ENCODE measurements at regions not wholly inside any gene's neighbourhood (a gene's known extent, or its start where the extent isn't known, plus 50 kb on each side); places are given as distances from the start of the nearest gene placed in this dataset.

DNA sequence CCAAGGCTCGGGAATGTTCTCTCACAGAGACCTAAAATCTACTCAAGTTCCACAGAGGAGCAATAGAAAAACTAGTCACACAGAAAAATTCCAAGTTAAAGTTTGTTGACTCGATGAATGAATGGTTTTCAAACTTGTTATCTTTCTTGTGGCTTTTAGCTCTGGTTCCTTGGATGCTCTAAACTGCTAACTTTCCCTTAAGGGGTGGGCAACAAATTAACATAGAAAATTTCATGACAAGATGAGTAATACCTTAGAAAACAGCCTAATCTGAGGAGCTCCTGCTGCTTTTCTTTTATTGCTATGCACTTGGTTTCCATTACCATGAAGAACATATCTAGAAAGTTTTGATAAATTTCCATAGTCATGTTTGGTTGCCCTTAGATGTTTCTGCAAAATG, 100.2 kb upstream of the CCDC112 start:
- Histone ChIP-seq H3K9me3 (no peaks in the 10 kb centered on the region), H3K4me1 (ENCODE audit: control insufficient read depth in 1 of 2, low read depth in 2 of 2) (no peaks in the 10 kb centered on the region), H3K27me3 (replicated peaks; ENCODE audit: insufficient read depth) (no peaks in the 10 kb centered on the region), H3K27ac (no peak overlapping the region), H3K4me3 (no peak overlapping the region), H3K36me3 (no peaks in the 10 kb centered on the region)
- no peak for DNase-seq (ENCODE audit: low spot score)
- no peak for ATAC-seq (ENCODE audit: insufficient number of reproducible peaks, low FRiP score, low read depth)
- TF ChIP-seq, protein P1, sequence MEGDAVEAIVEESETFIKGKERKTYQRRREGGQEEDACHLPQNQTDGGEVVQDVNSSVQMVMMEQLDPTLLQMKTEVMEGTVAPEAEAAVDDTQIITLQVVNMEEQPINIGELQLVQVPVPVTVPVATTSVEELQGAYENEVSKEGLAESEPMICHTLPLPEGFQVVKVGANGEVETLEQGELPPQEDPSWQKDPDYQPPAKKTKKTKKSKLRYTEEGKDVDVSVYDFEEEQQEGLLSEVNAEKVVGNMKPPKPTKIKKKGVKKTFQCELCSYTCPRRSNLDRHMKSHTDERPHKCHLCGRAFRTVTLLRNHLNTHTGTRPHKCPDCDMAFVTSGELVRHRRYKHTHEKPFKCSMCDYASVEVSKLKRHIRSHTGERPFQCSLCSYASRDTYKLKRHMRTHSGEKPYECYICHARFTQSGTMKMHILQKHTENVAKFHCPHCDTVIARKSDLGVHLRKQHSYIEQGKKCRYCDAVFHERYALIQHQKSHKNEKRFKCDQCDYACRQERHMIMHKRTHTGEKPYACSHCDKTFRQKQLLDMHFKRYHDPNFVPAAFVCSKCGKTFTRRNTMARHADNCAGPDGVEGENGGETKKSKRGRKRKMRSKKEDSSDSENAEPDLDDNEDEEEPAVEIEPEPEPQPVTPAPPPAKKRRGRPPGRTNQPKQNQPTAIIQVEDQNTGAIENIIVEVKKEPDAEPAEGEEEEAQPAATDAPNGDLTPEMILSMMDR (IDR thresholded peaks at IDR 0.05) = no peak

DNA sequence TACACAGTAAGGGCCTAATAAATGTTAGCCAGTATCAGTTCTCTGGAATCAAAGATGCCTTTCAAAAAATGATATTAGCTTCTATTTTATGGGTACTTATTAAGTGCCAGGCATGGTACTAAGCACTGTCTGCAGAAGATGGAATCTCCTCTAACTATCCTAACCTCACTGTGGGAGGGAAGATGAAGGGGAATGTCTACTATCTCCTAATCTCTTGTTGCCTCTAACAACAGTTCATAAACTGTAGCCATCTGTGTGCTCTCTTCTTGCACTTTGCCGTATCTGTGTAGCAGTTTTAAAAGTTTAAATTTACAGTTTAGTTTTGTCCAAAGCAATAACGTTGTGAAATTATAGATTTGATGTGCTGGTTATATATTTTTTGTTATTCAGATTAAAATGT, 99.6 kb upstream of the CCDC112 start:
- no peaks in the 10 kb centered on the region for H3K9me3 ChIP-seq
- no peaks in the 10 kb centered on the region for H3K27me3 ChIP-seq (replicated peaks; ENCODE audit: insufficient read depth)
- no peak overlapping the region for H3K4me3 ChIP-seq
- TF ChIP-seq, protein P1 (IDR thresholded peaks at IDR 0.05) = no peak
- DNase-seq (ENCODE audit: low spot score) (no peak), ATAC-seq (ENCODE audit: insufficient number of reproducible peaks, low FRiP score, low read depth) (no peak)
- H3K4me1 ChIP-seq (ENCODE audit: control insufficient read depth in 1 of 2, low read depth in 2 of 2) = no peaks in the 10 kb centered on the region
- no peak overlapping the region for H3K27ac ChIP-seq
- no peaks in the 10 kb centered on the region for H3K36me3 ChIP-seq

DNA sequence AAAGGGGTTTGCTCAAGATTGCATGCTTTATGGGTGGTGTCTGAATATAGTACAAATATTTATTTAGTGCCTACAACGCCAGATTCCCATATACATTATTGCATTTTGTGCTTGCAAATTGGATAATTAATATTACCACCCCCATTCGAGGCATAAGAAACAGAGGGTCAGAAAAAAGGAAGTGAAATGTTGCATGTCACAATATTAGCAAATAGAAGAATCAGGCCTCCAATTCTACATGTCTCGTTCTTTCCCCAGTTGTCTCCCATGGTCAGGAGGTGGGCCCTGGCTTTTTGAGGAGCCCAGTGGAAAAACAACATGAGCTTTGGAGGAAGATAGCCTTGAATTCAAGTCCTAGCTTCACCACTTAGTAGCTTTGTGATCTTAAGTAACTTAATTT, 98.1 kb upstream of the CCDC112 start:
- no peaks in the 10 kb centered on the region for H3K36me3 ChIP-seq
- no peak for ATAC-seq (ENCODE audit: insufficient number of reproducible peaks, low FRiP score, low read depth)
- H3K4me3 ChIP-seq = no peak overlapping the region
- H3K27me3 ChIP-seq (replicated peaks; ENCODE audit: insufficient read depth) = no peaks in the 10 kb centered on the region
- no peaks in the 10 kb centered on the region for H3K9me3 ChIP-seq
- no peak for DNase-seq (ENCODE audit: low spot score)
- no peak overlapping the region for H3K27ac ChIP-seq
- H3K4me1 ChIP-seq (ENCODE audit: control insufficient read depth in 1 of 2, low read depth in 2 of 2) = no peaks in the 10 kb centered on the region
- TF ChIP-seq, protein P1 (IDR thresholded peaks at IDR 0.05) = no peak

- Histone ChIP-seq H3K27me3 (replicated peaks; ENCODE audit: insufficient read depth) (no peaks in the 10 kb centered on the region), H3K9me3 (no peaks in the 10 kb centered on the region), H3K4me1 (ENCODE audit: control insufficient read depth in 1 of 2, low read depth in 2 of 2) (no peaks in the 10 kb centered on the region), H3K36me3 (no peaks in the 10 kb centered on the region), H3K4me3 (no peak overlapping the region), H3K27ac (no peak overlapping the region)
- DNase-seq (ENCODE audit: low spot score) (no peak), ATAC-seq (ENCODE audit: insufficient number of reproducible peaks, low FRiP score, low read depth) (no peak)
- TF ChIP-seq, protein P1 (IDR thresholded peaks at IDR 0.05) = no peak
Measured at GRCh38 chr5:115393239-115393638, 96.8 kb upstream of the CCDC112 start.

- TF ChIP-seq, protein P1 (IDR thresholded peaks at IDR 0.05) = no peak
- Histone ChIP-seq H3K4me1 (ENCODE audit: control insufficient read depth in 1 of 2, low read depth in 2 of 2) (no peaks in the 10 kb centered on the region), H3K9me3 (no peaks in the 10 kb centered on the region), H3K27me3 (replicated peaks; ENCODE audit: insufficient read depth) (no peaks in the 10 kb centered on the region), H3K36me3 (no peaks in the 10 kb centered on the region), H3K4me3 (no peak overlapping the region), H3K27ac (no peak overlapping the region)
- no peak for DNase-seq (ENCODE audit: low spot score)
- ATAC-seq (ENCODE audit: insufficient number of reproducible peaks, low FRiP score, low read depth) = no peak
Measured at GRCh38 chr5:115392611-115393010, 96.2 kb upstream of the CCDC112 start.
